ENCODE measurements at regions not wholly inside any gene's neighbourhood (a gene's known extent, or its start where the extent isn't known, plus 50 kb on each side); places are given as distances from the start of the nearest gene placed in this dataset.

DNA sequence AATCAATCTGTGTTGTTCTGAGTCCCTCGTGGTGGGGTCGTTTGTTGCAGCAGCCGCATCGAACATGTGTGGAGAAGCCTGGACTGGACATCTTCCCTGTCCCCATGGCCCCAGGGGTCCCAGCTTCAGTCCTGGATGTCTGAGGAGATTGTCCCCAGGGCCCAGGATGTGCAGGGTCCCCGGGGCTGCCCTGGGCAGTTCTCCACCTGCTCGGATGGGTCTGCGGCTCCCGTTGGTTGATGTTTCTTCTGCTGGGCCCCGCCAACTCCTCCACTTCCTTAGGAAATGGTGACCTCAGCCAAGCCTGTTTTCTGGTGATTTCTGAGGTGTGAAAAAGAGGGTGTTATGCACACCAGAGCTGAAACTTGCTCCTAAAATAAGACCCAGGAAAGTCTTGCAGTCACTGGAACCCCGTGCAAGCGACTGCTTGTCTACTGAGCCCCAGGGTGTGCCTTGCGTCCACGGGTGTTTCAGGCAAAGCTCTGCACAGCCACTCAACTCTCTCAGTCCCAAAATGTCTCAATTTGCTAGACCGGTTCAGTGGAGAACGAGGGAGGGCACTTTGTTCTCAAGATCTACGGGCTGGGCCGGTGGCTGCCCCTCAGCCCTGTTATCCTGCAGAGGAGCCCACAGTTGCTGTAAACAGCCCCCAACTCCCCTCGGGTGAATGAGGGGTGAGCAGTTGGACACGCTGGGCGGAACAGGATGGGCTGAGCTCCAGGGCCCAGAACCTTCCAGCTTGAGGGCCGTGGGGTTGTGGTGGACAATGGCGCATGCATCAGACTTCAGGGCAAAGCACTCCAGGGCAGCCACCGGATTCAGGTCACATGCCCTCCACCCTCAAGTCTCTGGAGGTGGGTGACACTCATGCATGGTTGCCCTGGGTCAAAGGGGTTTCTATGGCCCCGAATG, 66.7 kb upstream of the OLFM1 start:
- TF ChIP-seq, protein P1, sequence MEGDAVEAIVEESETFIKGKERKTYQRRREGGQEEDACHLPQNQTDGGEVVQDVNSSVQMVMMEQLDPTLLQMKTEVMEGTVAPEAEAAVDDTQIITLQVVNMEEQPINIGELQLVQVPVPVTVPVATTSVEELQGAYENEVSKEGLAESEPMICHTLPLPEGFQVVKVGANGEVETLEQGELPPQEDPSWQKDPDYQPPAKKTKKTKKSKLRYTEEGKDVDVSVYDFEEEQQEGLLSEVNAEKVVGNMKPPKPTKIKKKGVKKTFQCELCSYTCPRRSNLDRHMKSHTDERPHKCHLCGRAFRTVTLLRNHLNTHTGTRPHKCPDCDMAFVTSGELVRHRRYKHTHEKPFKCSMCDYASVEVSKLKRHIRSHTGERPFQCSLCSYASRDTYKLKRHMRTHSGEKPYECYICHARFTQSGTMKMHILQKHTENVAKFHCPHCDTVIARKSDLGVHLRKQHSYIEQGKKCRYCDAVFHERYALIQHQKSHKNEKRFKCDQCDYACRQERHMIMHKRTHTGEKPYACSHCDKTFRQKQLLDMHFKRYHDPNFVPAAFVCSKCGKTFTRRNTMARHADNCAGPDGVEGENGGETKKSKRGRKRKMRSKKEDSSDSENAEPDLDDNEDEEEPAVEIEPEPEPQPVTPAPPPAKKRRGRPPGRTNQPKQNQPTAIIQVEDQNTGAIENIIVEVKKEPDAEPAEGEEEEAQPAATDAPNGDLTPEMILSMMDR (IDR thresholded peaks at IDR 0.05) = no peak
- TF ChIP-seq POLR2A (IDR thresholded peaks at IDR 0.05) = no peak
- DNase-seq = no peak

DNA sequence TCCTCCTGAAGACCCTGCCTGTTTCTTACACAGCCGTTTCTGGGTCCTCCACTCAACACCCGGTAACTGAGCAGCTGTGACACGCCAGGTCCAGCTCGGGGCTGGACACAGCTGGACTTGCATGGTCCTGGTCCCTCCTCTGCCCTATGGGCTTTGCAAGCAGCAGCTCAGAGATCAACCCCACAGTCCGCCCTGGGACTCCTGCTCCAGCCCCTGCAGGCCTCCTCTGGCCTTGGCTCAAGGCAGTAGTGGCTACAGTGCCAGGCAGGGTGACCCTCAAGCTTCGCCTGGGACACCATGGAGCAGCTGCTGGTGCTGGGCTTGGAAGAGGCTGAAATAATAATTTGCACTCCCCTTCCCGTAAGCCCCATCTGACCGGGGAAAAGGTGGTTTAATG, 66.1 kb upstream of the OLFM1 start:
- H3K9me3 ChIP-seq = no peaks in the 10 kb centered on the region
- H3K36me3 ChIP-seq (replicated peaks in 1 of 2; ENCODE audit: insufficient read depth in 1 of 2, low read depth in 2 of 2) = no peaks in the 10 kb centered on the region
- no peak for ATAC-seq
- H3K4me1 ChIP-seq = no peaks in the 10 kb centered on the region
- intact Hi-C loops (cut with DNase I) = no loop called here
- no peak for DNase-seq
- TF ChIP-seq, protein P1 (IDR thresholded peaks at IDR 0.05) = no peak
- no peak for TF ChIP-seq POLR2A (IDR thresholded peaks at IDR 0.05)
- H3K27ac ChIP-seq = no peak overlapping the region
- H3K27me3 ChIP-seq = no peaks in the 10 kb centered on the region
- H3K4me3 ChIP-seq = no peak overlapping the region
- WGBS, 2 donors = 53 to 81% methylated on average over 5 to 8 of the region's 8 CpGs

More for the DNA sequence above, 66.7 kb upstream of the OLFM1 start:
- no peaks in the 10 kb centered on the region for H3K27me3 ChIP-seq
- no peaks in the 10 kb centered on the region for H3K4me1 ChIP-seq
- H3K4me3 ChIP-seq = no peak overlapping the region
- no peaks in the 10 kb centered on the region for H3K36me3 ChIP-seq (replicated peaks in 1 of 2; ENCODE audit: insufficient read depth in 1 of 2, low read depth in 2 of 2)
- intact Hi-C loops (cut with DNase I) = no loop called here
- 55% methylated on average over 10 to 24 of the region's 24 CpGs for WGBS, 2 donors
- H3K9me3 ChIP-seq = no peaks in the 10 kb centered on the region
- no peak for ATAC-seq
- no peak overlapping the region for H3K27ac ChIP-seq

DNA sequence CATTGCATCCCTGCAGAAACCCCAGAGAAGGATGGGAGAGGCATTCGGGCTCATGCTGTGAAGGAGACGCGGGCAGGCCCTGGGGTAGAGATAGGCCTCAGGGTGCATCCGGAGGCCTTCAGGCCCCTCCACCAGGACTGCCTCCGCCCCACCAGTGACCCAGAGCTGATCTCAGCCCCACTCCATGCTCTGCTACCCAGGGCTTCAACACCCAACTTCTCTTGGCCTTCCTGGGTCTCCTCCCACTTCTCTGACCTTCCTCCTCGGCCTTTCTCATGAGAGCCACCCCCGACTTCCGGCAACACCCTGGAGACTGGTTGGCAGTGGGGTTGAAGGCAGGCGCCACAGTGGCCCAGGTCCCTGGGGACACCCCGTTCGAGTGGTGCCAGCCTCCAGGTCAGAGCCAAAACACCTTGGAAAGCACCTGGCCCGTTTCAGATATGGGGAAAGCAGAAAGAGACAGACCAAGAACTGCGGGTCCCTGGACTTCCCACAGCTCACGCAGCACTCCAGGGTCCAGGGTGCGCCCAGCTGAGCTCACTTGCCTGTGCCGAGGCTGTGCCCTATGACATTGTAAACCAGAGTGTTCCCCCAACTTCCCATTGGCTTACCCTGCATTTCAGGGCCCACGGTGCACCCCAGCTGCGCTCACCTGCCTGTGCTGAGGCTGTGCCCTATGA, 65.1 kb upstream of the OLFM1 start:
- Histone ChIP-seq H3K4me1 (no peaks in the 10 kb centered on the region), H3K9me3 (no peaks in the 10 kb centered on the region), H3K4me3 (no peak overlapping the region), H3K36me3 (replicated peaks in 1 of 2; ENCODE audit: insufficient read depth in 1 of 2, low read depth in 2 of 2) (no peaks in the 10 kb centered on the region), H3K27ac (no peak overlapping the region), H3K27me3 (no peaks in the 10 kb centered on the region)
- DNase-seq (peak in 1 of 4 donors; percentile 13), ATAC-seq (no peak)
- intact Hi-C loops (cut with DNase I) = no loop called here
- no peak for TF ChIP-seq POLR2A (IDR thresholded peaks at IDR 0.05)
- TF ChIP-seq, protein P1 (IDR thresholded peaks at IDR 0.05) = no peak
- WGBS, 2 donors = 57 to 72% methylated on average over 17 to 18 of the region's 18 CpGs

DNA sequence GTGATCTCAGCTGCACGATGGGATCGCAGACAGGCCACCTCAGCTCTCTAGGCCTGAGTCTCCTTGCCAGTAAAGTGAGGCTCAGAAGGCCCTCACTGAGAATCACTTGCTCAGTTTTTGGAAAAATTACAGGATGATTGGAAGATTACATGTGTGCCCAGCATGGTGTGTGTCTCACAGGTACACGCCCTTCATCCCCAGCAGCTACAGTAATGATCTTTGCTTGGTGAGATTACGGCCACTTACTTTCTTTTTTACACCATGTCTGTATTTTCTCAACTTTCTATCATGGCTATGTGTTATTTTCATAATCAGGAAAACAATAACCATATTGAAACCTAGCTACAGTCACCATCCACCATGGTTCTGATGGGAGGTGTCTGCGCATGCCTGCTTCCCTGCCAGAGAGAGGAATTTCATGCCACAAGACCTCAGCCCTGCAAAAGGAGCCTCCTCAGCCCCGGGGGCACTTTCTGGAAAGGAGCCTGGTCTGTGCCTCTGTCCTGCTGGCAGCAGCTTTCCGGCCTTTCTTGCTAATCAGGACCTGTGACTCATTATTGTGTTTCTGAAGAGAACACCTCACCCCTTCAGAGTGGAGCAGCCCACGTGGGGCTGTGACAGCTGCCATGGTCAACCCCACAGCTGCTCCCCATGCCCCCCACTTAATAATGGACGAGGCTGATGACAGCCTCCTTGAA, 64.2 kb upstream of the OLFM1 start:
- WGBS, 2 donors = 41 to 43% methylated on average over 9 of the region's 9 CpGs
- no peak for TF ChIP-seq POLR2A (IDR thresholded peaks at IDR 0.05)
- TF ChIP-seq, protein P1 (IDR thresholded peaks at IDR 0.05) = no peak
- Histone ChIP-seq H3K9me3 (no peaks in the 10 kb centered on the region), H3K4me1 (no peaks in the 10 kb centered on the region), H3K36me3 (replicated peaks in 1 of 2; ENCODE audit: insufficient read depth in 1 of 2, low read depth in 2 of 2) (no peaks in the 10 kb centered on the region), H3K27me3 (no peaks in the 10 kb centered on the region), H3K4me3 (no peak overlapping the region), H3K27ac (no peak overlapping the region)
- ATAC-seq (no peak), DNase-seq (peak in 1 of 4 donors; percentile 27)
- intact Hi-C loops (cut with DNase I) = no loop called here
